H1 (cell line): ENCODE measurements at regions not wholly inside any gene's neighbourhood (a gene's known extent, or its start where the extent isn't known, plus 50 kb on each side); places are given as distances from the start of the nearest gene placed in this dataset.

Source experiments
- CTCF ChIA-PET: fragments of 300-600 bp; sonication (Branson Sonifier 250); formaldehyde crosslinking; loops from one replicate; lab custom pipeline; 2021; ENCODE audit not compliant: partially characterized antibody; lab: Charles Lee
- POLR2A ChIA-PET: fragments of 300-600 bp; sonication (Branson Sonifier 250); formaldehyde crosslinking; loops from one replicate; lab custom pipeline; 2021; ENCODE audit warnings: inconsistent platforms; ENCODE audit not compliant: partially characterized antibody; lab: Charles Lee
- DNase-seq, 2 experiments: peaks; one replicate each; pipeline versions ENCODE4 v3.0.0 to v3.0.0-alpha.2; 2010 to 2022; ENCODE audit warnings: low spot score in 2 of 2, low read depth in 1 of 2, mixed read lengths in 1 of 2
- FAIRE-seq: peaks from 2 replicates; lab custom pipeline; 2011; peaks lifted over from hg19 to GRCh38; lab: Jason Lieb, UNC
- H2AFZ ChIP-seq: 2 replicates; pipeline ENCODE4 v1.8.1; 2012; ENCODE audit warnings: low read length, inconsistent platforms
- H2AK5ac ChIP-seq: 2 replicates; pipeline ENCODE4 v1.6.1; 2013; ENCODE audit warnings: low read depth, low read length
- H2BK120ac ChIP-seq: replicated peaks from 2 replicates; pipeline ENCODE3; 2013; ENCODE audit warnings: low read depth, low read length, inconsistent platforms
- H2BK12ac ChIP-seq: 2 replicates; pipeline ENCODE4 v1.6.1; 2013; ENCODE audit warnings: low read depth, low read length
- H2BK15ac ChIP-seq: 2 replicates; pipeline ENCODE4 v1.6.1; 2013; ENCODE audit warnings: low read length
- H2BK20ac ChIP-seq: 2 replicates; pipeline ENCODE4 v1.6.1; 2013; ENCODE audit warnings: low read length
- H2BK5ac ChIP-seq: 2 replicates; pipeline ENCODE4 v1.6.1; 2013; ENCODE audit warnings: low read depth, low read length
- H3K14ac ChIP-seq: 2 replicates; pipeline ENCODE4 v1.6.1; 2013; ENCODE audit warnings: inconsistent platforms; ENCODE audit not compliant: insufficient read length
- H3K18ac ChIP-seq: 2 replicates; pipeline ENCODE4 v1.6.1; 2013; ENCODE audit warnings: low read length; ENCODE audit errors: extremely low read depth
- H3K23ac ChIP-seq: 2 replicates; pipeline ENCODE4 v1.6.1; 2013; ENCODE audit warnings: inconsistent platforms; ENCODE audit not compliant: insufficient read length
- H3K23me2 ChIP-seq: 2 replicates; pipeline ENCODE4 v1.6.1; 2013; ENCODE audit warnings: low read depth, low read length
- H3K27ac ChIP-seq: 2 replicates; pipeline ENCODE4 v1.6.1; 2011; ENCODE audit warnings: low read depth, low read length, inconsistent platforms
- H3K27me3 ChIP-seq, 4 experiments: replicated peaks in 1 of 4; 1 replicate in 1 of 4; 2 replicates in 3 of 4; pipeline versions ENCODE4 v1.6.1 to v1.8.1; 2011 to 2013; ENCODE audit warnings: low read length in 3 of 4, mild to moderate bottlenecking in 3 of 4, inconsistent platforms in 2 of 4, mixed read lengths in 2 of 4, moderate library complexity in 1 of 4; ENCODE audit not compliant: control insufficient read depth in 3 of 4, insufficient read depth in 3 of 4; ENCODE audit errors: extremely low read depth in 1 of 4
- H3K36me3 ChIP-seq, 4 experiments: 2 replicates each; pipeline versions ENCODE4 v1.6.1 to v1.8.1; 2011 to 2013; ENCODE audit warnings: mild to moderate bottlenecking in 4 of 4, low read length in 3 of 4, moderate library complexity in 2 of 4, control low read depth in 1 of 4, inconsistent platforms in 1 of 4; ENCODE audit not compliant: insufficient read depth in 4 of 4, control insufficient read depth in 2 of 4
- H3K4ac ChIP-seq: replicated peaks from 2 replicates; pipeline ENCODE3; 2013; ENCODE audit warnings: low read length, low read depth, mixed read lengths, inconsistent platforms; ENCODE audit not compliant: insufficient read length
- H3K4me1 ChIP-seq, 4 experiments: replicated peaks in 1 of 4; 1 replicate in 1 of 4; 2 replicates in 3 of 4; pipeline versions ENCODE4 v1.6.1 to v1.8.1; 2011 to 2013; ENCODE audit warnings: low read length in 3 of 4, inconsistent platforms in 2 of 4, mixed read lengths in 1 of 4; ENCODE audit not compliant: insufficient read depth in 4 of 4, control insufficient read depth in 3 of 4
- H3K4me2 ChIP-seq, 2 experiments: 2 replicates each; pipeline versions ENCODE4 v1.6.1 to v1.8.1; 2011 to 2013; ENCODE audit warnings: low read depth in 2 of 2, low read length in 2 of 2, control low read depth in 1 of 2, inconsistent platforms in 1 of 2, mild to moderate bottlenecking in 1 of 2; ENCODE audit not compliant: insufficient read depth in 1 of 2
- H3K4me3 ChIP-seq, 4 experiments: fragments of 200-600, 300-600 bp in 1 of 4; sonication (generic), shearing (Covaris generic), sonication (Bioruptor Twin) in 1 of 4; 2 replicates each; pipeline versions ENCODE4 v1.5.1 to v1.8.1; 2011 to 2016; ENCODE audit warnings: low read length in 4 of 4, low read depth in 3 of 4, control low read depth in 2 of 4, inconsistent platforms in 2 of 4, mild to moderate bottlenecking in 2 of 4, mixed read lengths in 1 of 4, moderate library complexity in 1 of 4; ENCODE audit not compliant: insufficient read depth in 2 of 4; ENCODE audit errors: extremely low read depth in 1 of 4
- H3K56ac ChIP-seq: replicated peaks from 2 replicates; pipeline ENCODE3; 2013; ENCODE audit warnings: low read depth, mild to moderate bottlenecking, mixed read lengths, low read length, inconsistent platforms; ENCODE audit not compliant: insufficient read length
- H3K79me1 ChIP-seq: 2 replicates; pipeline ENCODE4 v1.6.1; 2013; ENCODE audit warnings: low read depth, low read length, control low read depth
- H3K79me2 ChIP-seq, 2 experiments: 2 replicates each; pipeline versions ENCODE4 v1.6.1 to v1.8.1; 2012 to 2013; ENCODE audit warnings: low read length in 2 of 2, mild to moderate bottlenecking in 2 of 2, inconsistent platforms in 1 of 2; ENCODE audit not compliant: insufficient read depth in 2 of 2, control insufficient read depth in 1 of 2
- H3K9ac ChIP-seq, 4 experiments: replicated peaks in 1 of 4; 1 replicate in 1 of 4; 2 replicates in 3 of 4; pipeline versions ENCODE4 v1.6.1 to v1.8.1; 2011 to 2013; ENCODE audit warnings: low read depth in 3 of 4, low read length in 3 of 4, control low read depth in 2 of 4, mild to moderate bottlenecking in 2 of 4, moderate library complexity in 2 of 4, inconsistent platforms in 1 of 4; ENCODE audit errors: extremely low read depth in 1 of 4
- H3K9me3 ChIP-seq, 2 experiments: 2 replicates each; pipeline versions ENCODE4 v1.6.1 to v1.8.1; 2012 to 2013; ENCODE audit warnings: mild to moderate bottlenecking in 2 of 2, moderate library complexity in 2 of 2, control low read depth in 1 of 2, inconsistent platforms in 1 of 2, low read depth in 1 of 2, low read length in 1 of 2, mixed read lengths in 1 of 2; ENCODE audit not compliant: insufficient read depth in 2 of 2
- H4K20me1 ChIP-seq, 2 experiments: replicated peaks in 1 of 2; 2 replicates each; pipeline versions ENCODE3 to v1.8.1; 2011 to 2013; ENCODE audit warnings: inconsistent platforms in 2 of 2, low read length in 2 of 2, mild to moderate bottlenecking in 1 of 2; ENCODE audit not compliant: insufficient read depth in 2 of 2, control insufficient read depth in 1 of 2
- H4K5ac ChIP-seq: 2 replicates; pipeline ENCODE4 v1.6.1; 2013; ENCODE audit warnings: low read length, low read depth, mixed read lengths, inconsistent platforms; ENCODE audit not compliant: insufficient read length
- H4K8ac ChIP-seq: 2 replicates; pipeline ENCODE4 v1.8.0; 2013; ENCODE audit warnings: mild to moderate bottlenecking, moderate library complexity, low read length, inconsistent platforms; ENCODE audit not compliant: insufficient read depth; ENCODE audit errors: extremely low read depth
- H4K91ac ChIP-seq: replicated peaks from 2 replicates; pipeline ENCODE3; 2013; ENCODE audit warnings: low read length, mixed read lengths, inconsistent platforms; ENCODE audit not compliant: insufficient read length
- CBX5 ChIP-seq: fragments of 300-800, 300-1000 bp; sonication (generic); IDR thresholded peaks from 2 replicates; pipeline ENCODE4 v1.7.1; 2016; ENCODE audit warnings: antibody characterized with exemption, low read length, low read depth
- HDAC6 ChIP-seq: IDR thresholded peaks from one replicate; pipeline ENCODE4 v1.7.1; 2012; ENCODE audit warnings: low read depth, mild to moderate bottlenecking, inconsistent platforms, low read length, moderate library complexity
- MAFK ChIP-seq: IDR thresholded peaks from 2 replicates; pipeline ENCODE4 v1.6.1; 2012; ENCODE audit warnings: low read depth, mild to moderate bottlenecking, improper control_type of control experiment, low read length
- NANOG ChIP-seq: IDR thresholded peaks from 2 replicates; pipeline ENCODE4 v1.6.1; 2011; ENCODE audit warnings: low read length, low read depth, mild to moderate bottlenecking, inconsistent platforms; ENCODE audit not compliant: insufficient read depth, poor library complexity, severe bottlenecking
- SP1 ChIP-seq: IDR thresholded peaks from 2 replicates; pipeline ENCODE4 v1.6.1; 2011; ENCODE audit warnings: low read depth, low read length
- WGBS, 2 experiments: shearing (Covaris generic) in 1 of 2; methylation state at CpG; one replicate each; pipeline versions ENCODE4 v1.1.6 to v1.1.7; 2013 to 2015; ENCODE audit warnings: low lambda C conversion rate in 2 of 2, mixed read lengths in 2 of 2, inconsistent platforms in 1 of 2, low coverage in 1 of 2, missing lambda C conversion rate in 1 of 2; ENCODE audit not compliant: insufficient replicate concordance in 2 of 2, insufficient coverage in 1 of 2, insufficient read length in 1 of 2; ENCODE audit errors: extremely low coverage in 1 of 2, missing lambda C conversion rate in 1 of 2; 5-methylcytosine and 5-hydroxymethylcytosine counted together

- ChIA-PET CTCF (no interaction called here), POLR2A (no interaction called here)
- no peaks in the 10 kb centered on the region for H3K9me3 ChIP-seq
- H3K79me1 ChIP-seq, result no peaks in the 10 kb centered on the region
- H2AK5ac ChIP-seq, result no peak overlapping the region
- H3K4me1 ChIP-seq, result no peaks in the 10 kb centered on the region
- no peak overlapping the region for H4K5ac ChIP-seq
- no peak overlapping the region for H3K23ac ChIP-seq
- H2BK12ac ChIP-seq, result no peak overlapping the region
- TF ChIP-seq CBX5, result no peak
- no peak for TF ChIP-seq HDAC6
- no peak for TF ChIP-seq MAFK
- TF ChIP-seq NANOG, result no peak
- TF ChIP-seq SP1, result no peak
- H3K14ac ChIP-seq, result no peak overlapping the region
- no peak overlapping the region for H3K9ac ChIP-seq
- H4K20me1 ChIP-seq, result no peaks in the 10 kb centered on the region
- DNase-seq (no peak), FAIRE-seq (no peak)
- H3K36me3 ChIP-seq, result no peaks in the 10 kb centered on the region
- H3K18ac ChIP-seq, result no peak overlapping the region
- H4K8ac ChIP-seq, result no peak overlapping the region
- H3K4me3 ChIP-seq, result no peak overlapping the region
- no peaks in the 10 kb centered on the region for H3K27me3 ChIP-seq
- no peak overlapping the region for H3K4ac ChIP-seq
- no peak overlapping the region for H2BK5ac ChIP-seq
- no peak overlapping the region for H4K91ac ChIP-seq
- H3K23me2 ChIP-seq, result no peaks in the 10 kb centered on the region
- no peak overlapping the region for H3K27ac ChIP-seq
- WGBS, 2 experiments, result 94% methylated on average over 4 of the region's 4 CpGs; no CpG with 5 or more reads in 1 of the 2 experiments
- H2BK20ac ChIP-seq, result no peak overlapping the region
- H2AFZ ChIP-seq, result no peak overlapping the region
- no peak overlapping the region for H2BK120ac ChIP-seq
- no peak overlapping the region for H3K4me2 ChIP-seq
- H3K56ac ChIP-seq, result no peak overlapping the region
- no peak overlapping the region for H2BK15ac ChIP-seq
- no peaks in the 10 kb centered on the region for H3K79me2 ChIP-seq
These were observed 67.4 kb upstream of the EPHA5 start for GRCh38 chr4:65737672-65738071.
